SK-N-MC (cell line): ENCODE measurements at regions not wholly inside any gene's neighbourhood (a gene's known extent, or its start where the extent isn't known, plus 50 kb on each side); places are given as distances from the start of the nearest gene placed in this dataset.

Experiments
- EZH2 ChIP-seq: fragments of 200-600 bp; sonication (generic); IDR thresholded peaks from one replicate; pipeline ENCODE4 v1.6.1; 2017; ENCODE audit warnings: antibody characterized with exemption
- FOXP2 ChIP-seq: optimal IDR thresholded peaks from 2 replicates; pipeline ENCODE3; 2011; ENCODE audit warnings: mild to moderate bottlenecking, moderate library complexity; ENCODE audit not compliant: insufficient read depth; ENCODE audit errors: extremely low read length, control extremely low read depth
- POLR2AphosphoS5 ChIP-seq: IDR thresholded peaks from 2 replicates; pipeline ENCODE4 v1.6.1; 2012; ENCODE audit warnings: mild to moderate bottlenecking, low read depth, low read length, borderline replicate concordance

DNA sequence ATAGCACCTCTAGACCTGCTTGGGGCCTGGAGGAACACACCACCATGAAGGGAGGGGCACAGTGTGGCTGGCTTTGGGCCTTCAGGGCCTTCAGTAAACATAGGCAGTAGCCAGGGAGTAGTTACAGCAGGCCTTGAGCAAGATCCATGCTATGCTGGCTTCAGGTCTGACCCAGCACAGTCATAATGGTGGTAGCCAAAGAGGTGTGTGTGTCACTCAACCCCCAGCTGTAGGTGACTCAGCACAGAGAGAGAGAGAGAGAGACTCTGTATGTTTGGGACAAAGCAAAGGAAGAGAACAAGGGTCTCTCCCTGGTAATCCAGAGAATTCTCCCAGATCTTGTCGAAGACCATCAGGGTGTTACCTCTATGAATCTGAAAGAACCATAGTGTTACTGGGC lies 250.5 kb upstream of the PKN2 start:
- TF ChIP-seq POLR2AphosphoS5, result no peak
- TF ChIP-seq EZH2, result no peak
- no peak for TF ChIP-seq FOXP2
